Esophagus squamous epithelium (tissue), 5 donors: ENCODE measurements at regions not wholly inside any gene's neighbourhood (a gene's known extent, or its start where the extent isn't known, plus 50 kb on each side); places are given as distances from the start of the nearest gene placed in this dataset.
"Not testable (repeated sequence)": the region's sequence is repeated elsewhere in the genome, so short reads cannot be mapped to it uniquely, and the experiment has no call there.

Experiments used
- DNase-seq: peaks from one replicate; lab custom pipeline; 2025; lab: John Stamatoyannopoulos, UW
- H3K27ac ChIP-seq, 4 donors: fragments of 200-600 bp; sonication (generic); one replicate each; pipeline ENCODE4 v1.5.1; 2016 to 2019; ENCODE audit warnings: mild to moderate bottlenecking in 1 of 4
- H3K27me3 ChIP-seq, 4 donors: fragments of 200-600 bp; sonication (generic); 1 replicate in 3 of 4; 2 replicates in 1 of 4; pipeline versions ENCODE4 v1.5.1 to v1.6.0; 2017 to 2021; ENCODE audit warnings: antibody characterized with exemption in 1 of 4
- H3K36me3 ChIP-seq, 3 donors: fragments of 200-600 bp; sonication (generic); one replicate each; pipeline ENCODE4 v1.5.1; 2016 to 2019
- H3K4me1 ChIP-seq, 3 donors: fragments of 200-600 bp; sonication (generic); one replicate each; pipeline ENCODE4 v1.5.1; 2017 to 2019
- H3K4me3 ChIP-seq, 4 donors: fragments of 200-600 bp; sonication (generic); 1 replicate in 3 of 4; 2 replicates in 1 of 4; pipeline ENCODE4 v1.5.1; 2016 to 2019; ENCODE audit warnings: mild to moderate bottlenecking in 2 of 4, moderate library complexity in 1 of 4
- H3K9me3 ChIP-seq, 3 donors: fragments of 200-600 bp; sonication (generic); one replicate each; pipeline ENCODE4 v1.5.1; 2016 to 2019
- POLR2A ChIP-seq, 4 donors: fragments of 450-650 bp; IDR thresholded peaks; one replicate each; pipeline ENCODE4 v1.6.1; 2017; ENCODE audit warnings: antibody characterized with exemption in 4 of 4, mild to moderate bottlenecking in 4 of 4, moderate library complexity in 3 of 4
- WGBS, 2 donors: methylation state at CpG; one replicate each; pipeline ENCODE4 v1.1.5; 2018; 5-methylcytosine and 5-hydroxymethylcytosine counted together
- intact Hi-C: fragments of 100-400 bp; cut with DNase I; formaldehyde crosslinking; loops from one replicate; pipeline ENCODE4 v1.15.0; 2022
- TF ChIP-seq, protein P1 (sequence below), 6 experiments: fragments of 450-650 bp in 4 of 6; fragments of 200-600 bp in 2 of 6; sonication (generic) in 2 of 6; IDR thresholded peaks; one replicate each; pipeline ENCODE4 v1.5.1; 2016 to 2019; ENCODE audit warnings: antibody characterized with exemption in 6 of 6, mild to moderate bottlenecking in 4 of 6, moderate library complexity in 4 of 6
- donor health status: DM: yes; HTN: yes; CAD: no.

DNA sequence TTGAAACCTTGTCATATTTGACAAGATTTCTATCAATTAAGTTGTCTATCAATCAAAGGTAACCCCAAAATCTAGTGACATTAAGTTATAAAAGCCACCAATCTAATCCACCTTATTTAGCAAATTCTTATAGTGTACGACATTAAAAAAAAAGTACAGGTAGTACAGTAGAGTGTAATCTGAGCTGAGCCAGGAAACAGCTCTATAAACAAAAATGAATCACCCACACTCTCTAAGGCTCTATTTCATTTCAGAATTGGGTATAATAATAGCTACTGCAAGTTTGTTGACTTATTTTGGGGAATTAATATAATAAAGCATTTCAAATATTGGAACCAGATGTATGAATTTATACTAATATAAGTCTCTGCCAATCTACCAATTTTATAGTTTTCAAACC, 342.4 kb upstream of the FLRT2 start:
- no peaks in the 10 kb centered on the region for H3K9me3 ChIP-seq
- peaks cover 0 to 10% (median 0%) of the 10 kb centered on the region in 3 donors for H3K4me1 ChIP-seq
- no peak overlapping the region for H3K27ac ChIP-seq
- no peak for DNase-seq
- intact Hi-C loops: no loop called here
- no peak for TF ChIP-seq POLR2A (IDR thresholded peaks at IDR 0.05)
- H3K36me3 ChIP-seq: no peaks in the 10 kb centered on the region
- 42 to 45% methylated on average over 1 of the region's 1 CpG for WGBS, 2 donors
- H3K27me3 ChIP-seq: no peaks in the 10 kb centered on the region
- H3K4me3 ChIP-seq: no peak overlapping the region

DNA sequence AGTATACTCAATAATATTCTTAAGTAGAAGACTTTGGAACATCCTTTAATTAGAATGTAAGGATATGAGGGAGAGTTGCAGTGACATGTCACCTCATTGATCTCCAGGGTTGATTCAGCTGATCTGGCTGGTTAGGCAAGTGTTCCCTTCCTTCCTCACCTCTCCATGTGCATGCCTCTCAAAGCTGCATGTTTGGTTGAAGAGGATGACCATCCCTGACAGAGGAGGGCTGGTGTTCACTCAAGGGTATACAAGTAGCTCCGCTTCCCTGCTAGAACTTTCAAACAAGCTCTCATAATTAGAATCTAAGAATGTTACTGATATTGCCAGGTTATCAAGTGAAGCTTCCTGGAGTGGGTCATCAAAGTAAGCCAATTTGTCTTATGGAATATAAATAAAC, 341.1 kb upstream of the FLRT2 start:
- intact Hi-C loops: no loop called here
- Histone ChIP-seq H3K27me3 (no peaks in the 10 kb centered on the region), H3K9me3 (no peaks in the 10 kb centered on the region), H3K4me3 (no peak overlapping the region), H3K36me3 (no peaks in the 10 kb centered on the region), H3K4me1 (peaks cover 0 to 10% (median 0%) of the 10 kb centered on the region in 3 donors), H3K27ac (no peak overlapping the region)
- TF ChIP-seq POLR2A (IDR thresholded peaks at IDR 0.05): no peak
- TF ChIP-seq, protein P1, sequence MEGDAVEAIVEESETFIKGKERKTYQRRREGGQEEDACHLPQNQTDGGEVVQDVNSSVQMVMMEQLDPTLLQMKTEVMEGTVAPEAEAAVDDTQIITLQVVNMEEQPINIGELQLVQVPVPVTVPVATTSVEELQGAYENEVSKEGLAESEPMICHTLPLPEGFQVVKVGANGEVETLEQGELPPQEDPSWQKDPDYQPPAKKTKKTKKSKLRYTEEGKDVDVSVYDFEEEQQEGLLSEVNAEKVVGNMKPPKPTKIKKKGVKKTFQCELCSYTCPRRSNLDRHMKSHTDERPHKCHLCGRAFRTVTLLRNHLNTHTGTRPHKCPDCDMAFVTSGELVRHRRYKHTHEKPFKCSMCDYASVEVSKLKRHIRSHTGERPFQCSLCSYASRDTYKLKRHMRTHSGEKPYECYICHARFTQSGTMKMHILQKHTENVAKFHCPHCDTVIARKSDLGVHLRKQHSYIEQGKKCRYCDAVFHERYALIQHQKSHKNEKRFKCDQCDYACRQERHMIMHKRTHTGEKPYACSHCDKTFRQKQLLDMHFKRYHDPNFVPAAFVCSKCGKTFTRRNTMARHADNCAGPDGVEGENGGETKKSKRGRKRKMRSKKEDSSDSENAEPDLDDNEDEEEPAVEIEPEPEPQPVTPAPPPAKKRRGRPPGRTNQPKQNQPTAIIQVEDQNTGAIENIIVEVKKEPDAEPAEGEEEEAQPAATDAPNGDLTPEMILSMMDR (IDR thresholded peaks at IDR 0.05): no peak
- no peak for DNase-seq
- WGBS, 2 donors: 71 to 100% methylated on average over 1 of the region's 1 CpG

DNA sequence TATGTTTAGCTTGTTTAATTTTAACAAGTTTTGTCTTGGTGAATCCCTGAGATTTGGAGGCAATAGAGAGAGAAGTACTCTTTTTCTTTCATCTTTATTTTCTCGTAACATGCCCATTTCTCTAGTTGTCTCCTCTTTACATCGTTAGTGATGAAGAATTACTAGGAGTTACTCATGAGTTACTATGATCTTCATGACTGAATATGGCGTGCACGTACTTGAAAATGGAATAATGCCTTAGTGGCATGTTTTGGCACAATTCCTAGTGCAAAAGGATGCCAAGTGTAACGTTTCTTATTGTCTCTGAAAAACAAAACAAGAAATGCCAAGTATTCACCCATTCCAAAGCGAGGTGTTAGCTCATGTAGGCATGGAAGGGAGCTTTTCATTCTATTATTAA, 340.7 kb upstream of the FLRT2 start:
- intact Hi-C loops, H3K4me1 ChIP-seq, H3K27ac ChIP-seq, H3K4me3 ChIP-seq, H3K9me3 ChIP-seq, H3K27me3 ChIP-seq, DNase-seq, H3K36me3 ChIP-seq: not testable (repeated sequence)
- WGBS, 2 donors: 20 to 41% methylated on average over 6 of the region's 6 CpGs

DNA sequence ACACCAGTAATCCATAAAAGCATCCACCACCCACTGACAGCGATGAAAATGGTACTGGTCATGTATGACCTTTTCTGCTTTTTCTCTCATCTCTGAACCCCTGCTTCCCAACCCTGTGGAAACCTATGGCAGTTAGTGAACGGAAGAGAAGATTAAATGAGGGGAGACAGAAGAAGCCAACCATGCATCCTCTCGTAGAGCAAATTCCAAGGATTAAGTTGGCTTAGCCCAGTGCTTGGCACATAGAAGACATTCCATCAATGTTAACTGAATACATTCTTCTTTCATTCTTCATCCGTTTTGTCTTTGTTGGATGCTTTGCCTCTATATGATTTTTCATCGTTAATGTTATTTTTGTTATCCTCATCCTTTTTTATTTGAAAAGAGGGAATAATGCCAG, 339.7 kb upstream of the FLRT2 start:
- H3K4me1 ChIP-seq: peaks cover 0 to 10% (median 0%) of the 10 kb centered on the region in 3 donors
- WGBS, 2 donors: 51 to 52% methylated on average over 5 of the region's 5 CpGs

DNA sequence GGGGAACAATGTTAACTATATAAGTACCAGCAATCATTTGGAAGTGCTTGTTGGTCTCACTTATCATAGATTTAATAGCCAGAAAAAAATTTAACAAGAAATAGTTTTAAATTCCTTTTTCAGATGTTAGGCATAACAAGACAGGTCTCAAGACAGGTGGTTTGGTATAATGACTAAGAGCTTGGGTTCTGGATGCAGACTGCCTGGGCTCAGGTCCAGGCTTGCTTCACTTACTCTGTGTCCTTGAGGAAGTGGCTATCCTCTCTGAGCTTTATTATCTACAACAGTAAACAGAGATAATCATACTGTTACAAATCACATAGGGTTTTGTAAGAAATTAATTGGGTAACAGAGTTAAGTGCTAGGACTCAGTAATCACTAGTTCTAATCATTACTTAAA, 338.0 kb upstream of the FLRT2 start:
- Histone ChIP-seq H3K27me3 (no peaks in the 10 kb centered on the region), H3K9me3 (no peaks in the 10 kb centered on the region), H3K4me1 (peaks cover 0 to 10% (median 0%) of the 10 kb centered on the region in 3 donors), H3K27ac (no peak overlapping the region), H3K36me3 (no peaks in the 10 kb centered on the region), H3K4me3 (no peak overlapping the region)
- DNase-seq: no peak
- intact Hi-C loops: no loop called here
- TF ChIP-seq POLR2A (IDR thresholded peaks at IDR 0.05): no peak
- TF ChIP-seq, protein P1 (IDR thresholded peaks at IDR 0.05): no peak

More for the DNA sequence above, 339.7 kb upstream of the FLRT2 start:
- Histone ChIP-seq H3K27me3 (no peaks in the 10 kb centered on the region), H3K9me3 (no peaks in the 10 kb centered on the region), H3K36me3 (no peaks in the 10 kb centered on the region), H3K27ac (no peak overlapping the region), H3K4me3 (no peak overlapping the region)
- no peak for DNase-seq
- TF ChIP-seq POLR2A (IDR thresholded peaks at IDR 0.05): no peak
- intact Hi-C loops: no loop called here

DNA sequence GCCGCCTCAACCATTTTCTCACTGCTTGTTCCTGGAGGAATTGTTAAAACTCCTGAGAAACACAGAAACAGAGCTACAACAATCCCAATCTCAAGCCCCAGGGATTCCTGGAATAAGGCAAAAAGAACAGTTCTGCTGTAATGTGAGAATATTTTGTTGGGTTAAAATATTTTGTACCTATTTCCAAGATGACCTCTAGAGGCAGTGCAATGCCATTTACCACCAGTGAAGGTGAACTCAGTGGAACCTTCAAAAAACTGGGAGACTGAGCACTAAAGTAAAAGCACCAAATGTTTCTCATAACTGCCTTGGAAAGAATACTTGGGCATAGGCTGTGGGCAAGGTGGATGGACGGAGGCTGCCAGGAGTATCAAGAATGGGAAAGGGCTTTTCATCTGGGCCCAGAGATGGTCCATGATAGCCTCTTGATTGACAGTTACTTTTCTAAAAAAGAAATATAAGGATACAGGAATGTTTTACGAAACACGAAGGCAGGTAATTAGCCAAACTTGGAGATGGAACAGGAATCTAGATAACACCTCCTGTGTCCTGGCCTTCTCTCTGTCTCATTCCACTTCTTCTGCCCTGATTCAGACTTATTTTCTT, 334.0 kb upstream of the FLRT2 start:
- Histone ChIP-seq H3K27me3 (no peaks in the 10 kb centered on the region), H3K36me3 (no peaks in the 10 kb centered on the region), H3K27ac (no peak overlapping the region), H3K4me3 (no peak overlapping the region), H3K4me1 (no peaks in the 10 kb centered on the region), H3K9me3 (no peaks in the 10 kb centered on the region)
- no peak for TF ChIP-seq POLR2A (IDR thresholded peaks at IDR 0.05)
- TF ChIP-seq, protein P1 (IDR thresholded peaks at IDR 0.05): peak in 4 of 6 experiments; percentile 25 to 62 (median 42)
- DNase-seq: no peak
- intact Hi-C loops: no loop called here
- 88 to 90% methylated on average over 4 of the region's 4 CpGs for WGBS, 2 donors

DNA sequence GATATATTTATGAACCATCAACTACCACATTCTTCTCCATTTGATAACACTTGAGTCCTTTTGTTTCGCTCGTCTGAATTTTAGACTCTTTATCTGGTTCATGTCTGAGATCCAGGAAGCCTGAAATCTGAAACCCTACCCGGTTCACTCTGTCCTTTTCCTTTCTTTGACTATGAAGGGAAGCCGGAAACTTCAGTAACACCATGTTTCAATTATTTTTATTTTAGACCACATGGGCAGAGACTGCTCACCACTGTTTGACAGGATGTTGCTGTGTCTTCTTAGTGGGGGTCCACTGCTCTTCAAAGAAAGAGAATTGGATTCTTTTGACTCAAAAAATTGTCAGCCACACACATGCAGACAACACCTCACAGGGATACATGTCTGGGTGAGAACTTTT, 331.9 kb upstream of the FLRT2 start:
- TF ChIP-seq POLR2A (IDR thresholded peaks at IDR 0.05): no peak
- TF ChIP-seq, protein P1 (IDR thresholded peaks at IDR 0.05): no peak
- no peaks in the 10 kb centered on the region for H3K36me3 ChIP-seq
- no peak overlapping the region for H3K4me3 ChIP-seq
- no peaks in the 10 kb centered on the region for H3K4me1 ChIP-seq
- intact Hi-C loops: no loop called here
- no peak for DNase-seq
- H3K9me3 ChIP-seq: no peaks in the 10 kb centered on the region
- H3K27me3 ChIP-seq: no peaks in the 10 kb centered on the region
- 85 to 86% methylated on average over 4 of the region's 4 CpGs for WGBS, 2 donors
- no peak overlapping the region for H3K27ac ChIP-seq
